Uterus (tissue), 3 donors: ENCODE measurements at regions not wholly inside any gene's neighbourhood (a gene's known extent, or its start where the extent isn't known, plus 50 kb on each side); places are given as distances from the start of the nearest gene placed in this dataset.

Source experiments
- DNase-seq, 2 donors: peaks; one replicate each; pipeline ENCODE4 v3.0.0-alpha.2; 2019 to 2020
- H3K27ac ChIP-seq, 2 donors: fragments of 200-600 bp; sonication (generic); 1 replicate in 1 of 2; 2 replicates in 1 of 2; pipeline ENCODE4 v1.5.1; 2016 to 2018
- H3K27me3 ChIP-seq, 2 donors: fragments of 200-600 bp; sonication (generic); one replicate each; pipeline ENCODE4 v1.5.1; 2018 to 2019; ENCODE audit warnings: control low read depth in 1 of 2
- H3K36me3 ChIP-seq, 2 donors: fragments of 200-600 bp; sonication (generic); one replicate each; pipeline ENCODE4 v1.5.1; 2019; ENCODE audit warnings: control low read depth in 1 of 2
- H3K4me1 ChIP-seq, 2 donors: fragments of 200-600 bp; sonication (generic); one replicate each; pipeline ENCODE4 v1.5.1; 2018 to 2019; ENCODE audit warnings: control low read depth in 1 of 2
- H3K4me3 ChIP-seq, 2 donors: fragments of 200-600 bp; sonication (generic); 1 replicate in 1 of 2; 2 replicates in 1 of 2; pipeline ENCODE4 v1.5.1; 2018 to 2019; ENCODE audit warnings: mild to moderate bottlenecking in 1 of 2
- H3K9me3 ChIP-seq, 2 donors: fragments of 200-600 bp; sonication (generic); one replicate each; pipeline ENCODE4 v1.5.1; 2019; ENCODE audit warnings: control low read depth in 1 of 2
- POLR2A ChIP-seq, 2 donors: fragments of 450-650 bp; IDR thresholded peaks; one replicate each; pipeline ENCODE4 v1.6.1; 2016; ENCODE audit warnings: antibody characterized with exemption in 2 of 2, mild to moderate bottlenecking in 1 of 2, moderate library complexity in 1 of 2
- intact Hi-C: fragments of 100-400 bp; cut with DNase I; formaldehyde crosslinking; loops from one replicate; pipeline ENCODE4 v1.15.1; 2023; ENCODE audit warnings: low total_unique reads
- TF ChIP-seq, protein P1 (sequence below), 4 experiments: fragments of 200-600 bp in 2 of 4; fragments of 450-650 bp in 2 of 4; sonication (generic) in 2 of 4; IDR thresholded peaks; one replicate each; pipeline ENCODE4 v1.5.1; 2016 to 2019; ENCODE audit warnings: antibody characterized with exemption in 4 of 4, mild to moderate bottlenecking in 2 of 4, moderate library complexity in 1 of 4
- donor health status: DM: yes; HTN: yes; CAD: no.

DNA sequence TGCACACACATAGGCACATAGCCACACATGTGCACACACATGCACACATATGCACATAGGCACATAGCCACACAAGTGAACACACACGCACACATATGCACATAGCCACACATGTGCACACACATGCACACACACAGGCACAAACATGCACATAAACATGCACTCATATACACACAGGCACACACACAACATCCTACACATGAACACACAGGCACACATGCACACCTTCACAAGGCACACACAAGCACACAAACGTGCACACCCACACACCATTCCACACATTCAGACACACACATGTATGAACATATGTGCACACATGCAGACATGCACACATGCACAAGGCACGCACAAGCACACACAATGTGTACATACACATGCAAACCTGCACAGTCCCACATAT, 484.7 kb downstream of the IRX1 start:
- intact Hi-C loops = no loop called here
- Histone ChIP-seq H3K27me3 (no peaks in the 10 kb centered on the region), H3K36me3 (no peaks in the 10 kb centered on the region), H3K9me3 (no peaks in the 10 kb centered on the region), H3K27ac (no peak overlapping the region), H3K4me3 (no peak overlapping the region), H3K4me1 (no peaks in the 10 kb centered on the region)
- TF ChIP-seq POLR2A (IDR thresholded peaks at IDR 0.05) = no peak
- TF ChIP-seq, protein P1, sequence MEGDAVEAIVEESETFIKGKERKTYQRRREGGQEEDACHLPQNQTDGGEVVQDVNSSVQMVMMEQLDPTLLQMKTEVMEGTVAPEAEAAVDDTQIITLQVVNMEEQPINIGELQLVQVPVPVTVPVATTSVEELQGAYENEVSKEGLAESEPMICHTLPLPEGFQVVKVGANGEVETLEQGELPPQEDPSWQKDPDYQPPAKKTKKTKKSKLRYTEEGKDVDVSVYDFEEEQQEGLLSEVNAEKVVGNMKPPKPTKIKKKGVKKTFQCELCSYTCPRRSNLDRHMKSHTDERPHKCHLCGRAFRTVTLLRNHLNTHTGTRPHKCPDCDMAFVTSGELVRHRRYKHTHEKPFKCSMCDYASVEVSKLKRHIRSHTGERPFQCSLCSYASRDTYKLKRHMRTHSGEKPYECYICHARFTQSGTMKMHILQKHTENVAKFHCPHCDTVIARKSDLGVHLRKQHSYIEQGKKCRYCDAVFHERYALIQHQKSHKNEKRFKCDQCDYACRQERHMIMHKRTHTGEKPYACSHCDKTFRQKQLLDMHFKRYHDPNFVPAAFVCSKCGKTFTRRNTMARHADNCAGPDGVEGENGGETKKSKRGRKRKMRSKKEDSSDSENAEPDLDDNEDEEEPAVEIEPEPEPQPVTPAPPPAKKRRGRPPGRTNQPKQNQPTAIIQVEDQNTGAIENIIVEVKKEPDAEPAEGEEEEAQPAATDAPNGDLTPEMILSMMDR (IDR thresholded peaks at IDR 0.05) = no peak
- no peak for DNase-seq

DNA sequence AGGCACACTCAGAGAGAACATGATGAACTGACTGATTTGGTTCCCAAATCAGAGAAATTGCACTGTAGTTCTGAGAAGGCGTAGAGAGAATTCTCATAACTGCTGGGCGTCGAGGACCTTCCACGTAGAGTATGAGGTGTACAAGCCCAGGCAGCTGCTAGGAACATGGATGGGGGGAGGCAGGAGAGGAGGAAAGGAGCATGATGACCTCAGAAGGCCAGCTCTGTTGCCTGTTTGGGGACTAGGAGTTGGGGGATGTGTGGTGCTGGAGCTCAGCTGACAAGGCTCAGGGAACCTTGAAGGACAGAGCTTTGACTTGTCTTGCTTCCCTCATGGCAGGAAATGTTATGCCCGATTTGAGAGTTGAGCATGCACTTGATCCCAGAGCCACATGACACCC, 485.4 kb downstream of the IRX1 start:
- H3K27ac ChIP-seq = no peak overlapping the region
- H3K9me3 ChIP-seq = no peaks in the 10 kb centered on the region
- TF ChIP-seq POLR2A (IDR thresholded peaks at IDR 0.05) = no peak
- TF ChIP-seq, protein P1 (IDR thresholded peaks at IDR 0.05) = no peak
- DNase-seq = no peak
- H3K4me1 ChIP-seq = no peaks in the 10 kb centered on the region
- H3K36me3 ChIP-seq = no peaks in the 10 kb centered on the region
- no peak overlapping the region for H3K4me3 ChIP-seq
- H3K27me3 ChIP-seq = no peaks in the 10 kb centered on the region
- intact Hi-C loops = no loop called here

DNA sequence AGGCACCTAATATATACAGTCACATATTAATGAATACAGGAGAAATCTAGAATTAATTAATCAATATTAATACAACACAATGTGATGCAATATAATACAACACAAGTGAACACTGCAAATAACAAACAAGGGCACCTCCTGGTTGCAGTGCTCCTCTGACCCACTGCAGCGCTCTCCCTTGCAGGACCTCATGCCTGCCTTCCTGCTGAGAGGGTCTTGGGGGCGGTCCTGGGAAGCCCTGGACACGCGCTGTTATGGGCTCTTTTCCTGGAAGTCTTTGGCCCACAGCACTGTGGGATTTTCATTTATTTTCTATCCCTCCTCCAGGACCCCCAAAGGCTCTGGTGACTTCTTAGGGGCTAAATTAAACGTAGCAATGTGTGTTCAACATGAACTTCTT, 485.8 kb downstream of the IRX1 start:
- no peaks in the 10 kb centered on the region for H3K9me3 ChIP-seq
- no peak for TF ChIP-seq POLR2A (IDR thresholded peaks at IDR 0.05)
- TF ChIP-seq, protein P1 (IDR thresholded peaks at IDR 0.05) = no peak
- no peaks in the 10 kb centered on the region for H3K36me3 ChIP-seq
- no peak overlapping the region for H3K27ac ChIP-seq
- no peaks in the 10 kb centered on the region for H3K27me3 ChIP-seq
- no peaks in the 10 kb centered on the region for H3K4me1 ChIP-seq
- no peak overlapping the region for H3K4me3 ChIP-seq
- intact Hi-C loops = no loop called here
- no peak for DNase-seq

DNA sequence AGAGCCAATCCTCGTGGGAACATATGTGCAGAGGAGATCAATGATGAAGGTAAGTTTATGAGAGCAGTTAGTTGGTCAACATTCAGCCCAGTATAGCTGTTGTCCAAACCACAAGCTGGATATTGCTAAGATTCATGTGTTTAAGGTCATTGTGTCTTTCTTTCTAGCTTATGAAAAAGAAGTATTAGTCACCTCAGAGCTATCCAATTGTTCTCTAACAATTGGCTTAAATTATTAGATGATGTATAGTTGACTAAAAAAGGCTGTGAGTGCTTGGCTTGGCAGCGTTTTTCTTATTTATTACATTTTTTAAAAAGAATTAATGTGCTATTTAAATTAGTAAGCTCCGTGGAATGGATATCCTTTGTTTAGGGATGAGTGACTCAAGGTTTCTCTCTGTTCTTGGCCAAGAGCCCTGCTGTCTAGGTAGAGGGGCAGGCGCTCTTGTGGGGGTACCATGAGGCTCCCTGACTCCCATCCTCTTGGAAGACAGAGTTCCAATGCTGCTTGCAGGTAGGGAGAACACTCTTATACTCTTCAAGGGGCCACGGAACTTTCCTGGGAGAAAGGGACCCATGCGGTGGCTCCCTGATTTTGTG, 487.4 kb downstream of the IRX1 start:
- intact Hi-C loops = no loop called here
- DNase-seq = no peak
- no peak for TF ChIP-seq POLR2A (IDR thresholded peaks at IDR 0.05)
- TF ChIP-seq, protein P1 (IDR thresholded peaks at IDR 0.05) = no peak
- no peak overlapping the region for H3K4me3 ChIP-seq
- no peak overlapping the region for H3K27ac ChIP-seq
- H3K27me3 ChIP-seq = no peaks in the 10 kb centered on the region
- no peaks in the 10 kb centered on the region for H3K9me3 ChIP-seq
- no peaks in the 10 kb centered on the region for H3K4me1 ChIP-seq
- no peaks in the 10 kb centered on the region for H3K36me3 ChIP-seq

DNA sequence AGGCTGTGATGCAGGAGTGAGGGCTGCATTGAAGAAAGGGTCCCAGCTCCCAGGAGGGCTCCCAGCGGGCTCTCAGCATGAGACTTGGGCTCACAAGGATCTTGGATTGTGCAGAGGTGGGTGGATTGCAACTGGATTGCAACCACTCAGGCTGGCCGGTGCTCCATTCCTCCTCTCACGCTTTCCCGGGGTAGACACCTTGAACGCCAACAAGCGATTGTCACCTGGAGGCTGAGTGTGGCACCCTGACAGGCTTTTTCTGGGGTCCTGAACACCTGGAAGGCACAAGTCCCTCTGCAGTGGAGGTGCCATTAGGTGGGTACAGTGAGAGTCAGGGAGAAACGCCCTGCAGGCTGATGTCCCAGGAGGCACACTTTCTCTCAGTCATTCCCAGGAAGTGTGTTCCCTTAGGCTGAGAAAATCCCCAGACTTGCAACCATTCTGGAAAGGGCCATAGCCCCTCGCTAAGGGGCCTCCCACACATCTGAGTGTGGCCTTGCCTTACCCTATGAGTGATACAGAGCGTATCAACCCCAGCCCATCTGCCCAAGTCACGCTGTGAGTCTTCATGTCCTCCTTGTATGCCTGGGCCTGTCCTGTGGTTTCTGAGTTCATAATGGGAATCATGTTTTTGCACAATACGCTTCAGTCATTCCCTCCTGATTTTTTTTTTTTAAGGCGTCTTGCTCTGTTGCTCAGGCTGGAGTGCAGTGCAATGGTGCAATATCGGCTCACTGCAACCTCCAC, 488.1 kb downstream of the IRX1 start:
- Histone ChIP-seq H3K4me1 (no peaks in the 10 kb centered on the region), H3K36me3 (no peaks in the 10 kb centered on the region), H3K4me3 (no peak overlapping the region), H3K27ac (no peak overlapping the region), H3K27me3 (no peaks in the 10 kb centered on the region), H3K9me3 (no peaks in the 10 kb centered on the region)
- DNase-seq = no peak
- TF ChIP-seq, protein P1 (IDR thresholded peaks at IDR 0.05) = no peak
- TF ChIP-seq POLR2A (IDR thresholded peaks at IDR 0.05) = no peak
- intact Hi-C loops = no loop called here
